Adrenal gland (tissue), 9 donors: ENCODE measurements at regions not wholly inside any gene's neighbourhood (a gene's known extent, or its start where the extent isn't known, plus 50 kb on each side); places are given as distances from the start of the nearest gene placed in this dataset.

Source experiments
- DNase-seq, 7 donors: peaks; one replicate each; pipeline ENCODE4 v3.0.0-alpha.2; 2019 to 2020
- H3K27ac ChIP-seq, 5 donors: fragments of 200-600 bp; sonication (generic) in 4 of 5; 1 replicate in 3 of 5; 2 replicates in 2 of 5; pipeline versions ENCODE4 v1.5.1 to v1.8.0; 2016 to 2020; ENCODE audit warnings: mild to moderate bottlenecking in 1 of 5
- H3K27me3 ChIP-seq: fragments of 200-600 bp; 2 replicates; pipeline ENCODE4 v1.8.0; 2021
- H3K36me3 ChIP-seq, 2 donors: fragments of 200-600 bp; replicated peaks in 1 of 2; 1 replicate in 1 of 2; 2 replicates in 1 of 2; pipeline versions ENCODE4 v1.5.1 to v1.8.0; 2018 to 2022
- H3K4me1 ChIP-seq, 2 donors: fragments of 200-600 bp; replicated peaks in 1 of 2; 1 replicate in 1 of 2; 2 replicates in 1 of 2; pipeline versions ENCODE4 v1.5.1 to v1.8.0; 2018 to 2021
- H3K4me3 ChIP-seq, 4 donors: fragments of 200-600 bp; sonication (generic) in 3 of 4; one replicate each; pipeline ENCODE4 v1.5.1; 2016 to 2018
- H3K9me3 ChIP-seq, 3 donors: fragments of 200-600 bp; sonication (generic) in 1 of 3; replicated peaks in 1 of 3; 1 replicate in 2 of 3; 2 replicates in 1 of 3; pipeline versions ENCODE4 v1.5.1 to v1.8.0; 2016 to 2021
- CTCF ChIP-seq, 6 experiments: fragments of 450-650 bp in 4 of 6; fragments of 200-600 bp in 2 of 6; sonication (generic) in 1 of 6; IDR thresholded peaks; 1 replicate in 5 of 6; 2 replicates in 1 of 6; pipeline versions ENCODE4 v1.5.1 to v1.8.0; 2016 to 2021; ENCODE audit warnings: antibody characterized with exemption in 6 of 6, mild to moderate bottlenecking in 2 of 6, moderate library complexity in 1 of 6
- POLR2A ChIP-seq, 2 donors: fragments of 450-650 bp; IDR thresholded peaks; one replicate each; pipeline ENCODE4 v1.6.1; 2017; ENCODE audit warnings: antibody characterized with exemption in 2 of 2, mild to moderate bottlenecking in 2 of 2, moderate library complexity in 1 of 2
- WGBS, 4 donors: extraction: QIAGEN DNeasy Blood & Tissue Kit in 2 of 4; methylation state at CpG; one replicate each; pipeline versions ENCODE4 v1.1.5 to v1.1.7; 2013 to 2017; 5-methylcytosine and 5-hydroxymethylcytosine counted together
- intact Hi-C, 2 donors: fragments of 100-400 bp; cut with DNase I; formaldehyde crosslinking; loops; one replicate each; pipeline versions ENCODE4 v1.14.1 to v1.15.0; 2022 to 2023
- donor health status: healthy with polysubstance abuse.
- donor health status: Bipolar disorder and iron deficiency.
- donor health status: DM: yes; HTN: yes; CAD: no.
- donor health status: DM: no; HTN: no; CAD: no.
- donor health status: DM: no; HTN: no; CAD: no.

- TF ChIP-seq POLR2A (IDR thresholded peaks at IDR 0.05) (no peak), CTCF (IDR thresholded peaks at IDR 0.05) (no peak)
- no peaks in the 10 kb centered on the region for H3K36me3 ChIP-seq
- no peaks in the 10 kb centered on the region for H3K27me3 ChIP-seq
- no peaks in the 10 kb centered on the region for H3K9me3 ChIP-seq
- WGBS, 4 donors: 84 to 92% (median 89%) methylated on average over 3 of the region's 3 CpGs
- H3K4me3 ChIP-seq: no peak overlapping the region
- DNase-seq: no peak
- intact Hi-C loops: no loop called here
- H3K27ac ChIP-seq: no peak overlapping the region
- H3K4me1 ChIP-seq: peaks cover 0 to 4% of the 10 kb centered on the region in 2 donors
Measured at GRCh38 chr6:113731541-113731940, 125.6 kb upstream of the MARCKS start.

- H3K27me3 ChIP-seq: no peaks in the 10 kb centered on the region
- intact Hi-C loops: no loop called here
- peaks cover 0 to 4% of the 10 kb centered on the region in 2 donors for H3K4me1 ChIP-seq
- H3K9me3 ChIP-seq: no peaks in the 10 kb centered on the region
- WGBS, 4 donors: 46 to 73% (median 69%) methylated on average over 4 of the region's 4 CpGs
- no peak overlapping the region for H3K4me3 ChIP-seq
- H3K27ac ChIP-seq: no peak overlapping the region
- peak in 1 of 7 donors; percentile 51 for DNase-seq
- TF ChIP-seq POLR2A (IDR thresholded peaks at IDR 0.05): no peak
- no peak for TF ChIP-seq CTCF (IDR thresholded peaks at IDR 0.05)
- no peaks in the 10 kb centered on the region for H3K36me3 ChIP-seq
Measured at GRCh38 chr6:113732384-113732966, 124.7 kb upstream of the MARCKS start.

- WGBS, 4 donors: 51 to 62% (median 58%) methylated on average over 3 of the region's 3 CpGs
- TF ChIP-seq CTCF (IDR thresholded peaks at IDR 0.05) (no peak), POLR2A (IDR thresholded peaks at IDR 0.05) (no peak)
- intact Hi-C loops: no loop called here
- Histone ChIP-seq H3K27me3 (no peaks in the 10 kb centered on the region), H3K4me3 (no peak overlapping the region), H3K4me1 (peaks cover 0 to 4% of the 10 kb centered on the region in 2 donors), H3K27ac (no peak overlapping the region), H3K36me3 (no peaks in the 10 kb centered on the region), H3K9me3 (no peaks in the 10 kb centered on the region)
- DNase-seq: no peak
Measured at GRCh38 chr6:113733381-113733780, 123.8 kb upstream of the MARCKS start.

- Histone ChIP-seq H3K4me3 (no peak overlapping the region), H3K9me3 (no peaks in the 10 kb centered on the region), H3K27me3 (no peaks in the 10 kb centered on the region), H3K4me1 (peaks cover 0 to 4% of the 10 kb centered on the region in 2 donors), H3K36me3 (no peaks in the 10 kb centered on the region), H3K27ac (no peak overlapping the region)
- no peak for DNase-seq
- intact Hi-C loops: no loop called here
- TF ChIP-seq POLR2A (IDR thresholded peaks at IDR 0.05) (no peak), CTCF (IDR thresholded peaks at IDR 0.05) (no peak)
- WGBS, 4 donors: 69 to 75% (median 72%) methylated on average over 3 of the region's 3 CpGs
Measured at GRCh38 chr6:113734982-113735381, 122.2 kb upstream of the MARCKS start.
